H7 (cell line): ENCODE measurements at regions not wholly inside any gene's neighbourhood (a gene's known extent, or its start where the extent isn't known, plus 50 kb on each side); places are given as distances from the start of the nearest gene placed in this dataset.
"Not testable (repeated sequence)": the region's sequence is repeated elsewhere in the genome, so short reads cannot be mapped to it uniquely, and the experiment has no call there.

ENCODE experiments used
- DNase-seq: peaks from one replicate; pipeline ENCODE4 v3.0.0; 2012
- H3K27me3 ChIP-seq: 2 replicates; pipeline ENCODE4 v1.6.0; 2011; ENCODE audit warnings: mild to moderate bottlenecking, low read length; ENCODE audit not compliant: control insufficient read depth, insufficient read depth
- H3K36me3 ChIP-seq: replicated peaks from 2 replicates; pipeline ENCODE4 v1.5.1; 2011; ENCODE audit warnings: low read length; ENCODE audit not compliant: control insufficient read depth, insufficient read depth
- H3K4me3 ChIP-seq: 2 replicates; pipeline ENCODE4 v1.5.1; 2011; ENCODE audit warnings: low read depth, mild to moderate bottlenecking, control low read depth, low read length, moderate library complexity; ENCODE audit not compliant: insufficient read depth

DNA sequence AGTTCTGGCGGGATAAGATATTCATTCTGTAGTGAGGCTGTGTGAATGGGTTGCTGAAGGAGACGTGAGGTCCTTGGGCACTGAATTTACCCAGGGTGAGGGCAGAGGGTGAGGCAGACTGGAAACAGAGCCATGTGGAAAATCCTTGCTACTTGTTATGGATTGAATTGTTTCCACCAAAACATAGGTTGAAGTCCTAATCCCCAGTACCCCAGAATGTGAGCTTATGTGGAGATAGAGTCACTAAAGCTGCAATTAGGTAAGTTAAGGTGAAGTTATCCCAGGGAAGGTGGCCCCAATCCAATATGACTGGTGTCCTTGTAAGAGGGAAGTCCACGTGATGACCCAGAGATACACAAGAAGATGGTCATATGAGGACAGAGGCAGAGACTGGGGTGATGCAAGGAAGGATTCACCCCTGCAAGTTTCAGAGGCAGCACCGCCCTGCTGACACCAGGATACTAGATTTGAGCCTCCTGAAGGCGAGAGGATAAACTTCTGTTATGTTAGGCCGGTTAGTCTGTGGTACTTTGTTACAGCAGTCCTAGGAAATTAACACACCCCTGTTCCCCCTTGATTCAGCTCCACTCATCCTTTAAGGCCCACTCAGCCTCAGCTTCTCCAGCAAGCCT is 289.4 kb upstream of the MEX3C start:
- Histone ChIP-seq H3K4me3 (no peak overlapping the region), H3K36me3 (no peaks in the 10 kb centered on the region), H3K27me3 (no peaks in the 10 kb centered on the region)
- DNase-seq = no peak

DNA sequence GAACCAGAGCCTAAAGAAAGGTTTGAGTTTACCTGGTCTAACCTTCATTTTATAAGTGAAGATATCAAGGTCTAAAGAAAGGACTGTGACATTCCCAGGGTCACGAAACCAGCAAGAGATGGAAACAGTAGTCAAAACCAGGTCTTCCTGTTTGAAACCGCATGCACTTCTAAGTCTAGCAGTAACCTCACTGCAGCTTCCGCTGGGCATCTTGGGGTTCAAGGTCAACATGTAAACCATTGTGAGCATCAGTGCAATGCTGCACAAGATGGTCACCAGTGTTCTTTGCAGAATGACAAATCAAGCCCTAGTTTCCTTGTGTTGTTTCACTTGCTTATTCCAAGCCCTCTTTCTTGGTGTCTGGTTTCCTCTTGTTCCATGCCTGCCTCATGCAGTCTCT is 292.9 kb upstream of the MEX3C start:
- Histone ChIP-seq H3K27me3 (no peaks in the 10 kb centered on the region), H3K36me3 (no peaks in the 10 kb centered on the region), H3K4me3 (no peak overlapping the region)
- DNase-seq = no peak

DNA sequence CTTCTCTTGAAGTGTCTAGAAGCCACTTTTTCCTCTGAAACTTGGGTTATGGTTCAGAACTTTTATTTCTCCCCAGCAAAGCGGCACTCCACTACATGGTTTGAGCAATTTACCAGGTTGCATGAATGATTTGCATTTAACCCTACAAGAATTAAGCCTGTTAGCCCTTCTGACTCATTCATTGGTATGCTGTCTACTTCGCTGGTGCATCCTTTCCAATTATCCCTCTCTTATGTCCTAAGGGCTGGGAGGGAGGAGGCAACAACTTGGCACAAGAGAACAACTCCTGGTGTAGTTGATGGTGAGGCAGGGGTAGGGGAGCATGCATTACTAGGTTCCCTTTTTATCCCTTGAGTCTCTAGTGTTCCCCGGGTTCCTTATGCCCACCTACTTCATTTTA is 293.4 kb upstream of the MEX3C start:
- Histone ChIP-seq H3K27me3 (no peaks in the 10 kb centered on the region), H3K4me3 (no peak overlapping the region), H3K36me3 (no peaks in the 10 kb centered on the region)
- DNase-seq = no peak

DNA sequence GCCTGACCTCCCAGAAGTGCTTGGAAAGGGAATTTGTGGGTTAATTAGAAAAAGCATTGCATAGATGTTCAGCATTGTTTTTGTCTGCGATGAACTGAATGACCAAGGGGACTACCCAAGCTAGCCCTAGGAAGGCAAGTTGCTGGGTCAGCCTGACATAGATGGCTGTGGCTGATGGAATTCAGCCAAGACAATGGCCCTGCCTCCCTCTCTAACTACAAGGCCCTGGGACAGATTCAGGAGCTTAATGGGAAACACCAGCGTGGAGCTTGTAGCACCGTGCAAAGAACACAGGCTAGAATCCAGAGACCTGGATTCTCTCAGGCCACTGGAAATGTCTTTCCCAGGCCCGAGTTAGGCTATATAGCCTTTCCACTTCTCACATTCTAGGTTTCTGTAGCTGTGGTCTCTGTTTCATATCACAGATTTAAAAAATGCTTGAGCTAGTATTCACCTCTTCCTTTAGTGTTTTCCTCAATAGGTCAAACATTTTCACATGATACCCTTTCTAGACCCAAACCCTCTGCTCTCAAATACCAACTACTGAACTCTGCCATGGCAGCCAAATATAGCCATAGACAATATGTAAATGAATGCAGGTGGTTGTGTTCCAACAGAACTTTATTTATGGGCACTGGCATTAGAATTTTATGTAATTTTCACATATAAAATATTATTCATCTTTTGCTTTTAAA is 294.3 kb upstream of the MEX3C start:
- H3K4me3 ChIP-seq = no peak overlapping the region
- H3K36me3 ChIP-seq = no peaks in the 10 kb centered on the region
- no peak for DNase-seq
- H3K27me3 ChIP-seq = no peaks in the 10 kb centered on the region

DNA sequence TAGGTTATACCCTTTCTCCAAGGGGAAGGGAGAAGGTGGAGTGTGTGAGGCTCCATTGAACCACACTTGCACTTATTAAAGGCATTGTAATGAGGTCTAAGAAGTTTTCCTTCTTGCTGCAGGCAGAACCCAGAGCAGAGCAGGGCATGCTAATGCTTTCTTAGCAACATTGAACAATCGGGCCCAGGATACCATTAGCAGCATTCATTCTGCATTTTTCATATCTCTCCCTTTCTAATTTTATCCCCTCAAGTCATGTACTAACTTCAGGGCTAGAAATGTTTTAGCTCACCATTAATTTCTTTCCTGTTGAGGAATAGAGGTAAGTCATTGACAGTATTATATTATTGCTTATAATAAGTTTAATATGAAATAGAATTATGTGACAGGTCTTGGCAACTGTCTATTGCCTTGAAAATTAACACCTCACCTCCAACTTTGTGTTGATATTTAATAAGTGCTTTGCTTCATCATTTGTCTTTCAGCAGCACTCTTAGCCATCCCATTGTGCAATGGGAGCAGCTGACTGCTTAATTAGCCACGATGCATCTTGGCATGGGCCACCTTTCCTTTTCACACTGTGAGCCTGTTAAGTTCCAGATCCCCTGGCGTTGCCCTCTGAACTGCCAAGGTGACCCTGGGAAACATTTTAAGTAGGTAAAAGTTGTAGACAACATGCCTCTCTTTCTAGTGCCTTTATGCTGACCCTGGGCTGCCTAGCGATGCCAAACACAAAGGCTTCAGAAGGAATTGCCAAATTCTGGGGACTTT is 300.8 kb upstream of the MEX3C start:
- DNase-seq = no peak
- no peak overlapping the region for H3K4me3 ChIP-seq
- H3K36me3 ChIP-seq = no peaks in the 10 kb centered on the region
- no peaks in the 10 kb centered on the region for H3K27me3 ChIP-seq

DNA sequence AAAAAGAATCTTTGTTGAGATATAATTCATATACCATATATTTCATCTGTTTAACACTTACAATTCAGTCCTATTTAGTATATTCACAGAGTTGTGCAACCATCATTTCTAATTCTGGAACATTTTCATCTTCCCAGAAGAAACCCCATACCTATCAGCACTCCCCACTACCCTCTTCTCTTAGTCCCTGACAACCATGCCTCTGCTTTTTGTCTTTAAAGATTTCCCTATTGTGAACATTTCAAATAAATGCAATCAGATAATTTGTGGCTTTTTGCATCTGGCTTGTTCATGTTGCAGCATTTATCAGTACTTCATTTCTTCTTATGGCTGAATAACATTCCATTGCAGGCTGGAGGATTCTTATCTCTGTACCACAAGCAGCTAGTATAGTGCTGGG is 305.9 kb upstream of the MEX3C start:
- no peak overlapping the region for H3K4me3 ChIP-seq
- no peaks in the 10 kb centered on the region for H3K36me3 ChIP-seq
- DNase-seq = no peak
- no peaks in the 10 kb centered on the region for H3K27me3 ChIP-seq

DNA sequence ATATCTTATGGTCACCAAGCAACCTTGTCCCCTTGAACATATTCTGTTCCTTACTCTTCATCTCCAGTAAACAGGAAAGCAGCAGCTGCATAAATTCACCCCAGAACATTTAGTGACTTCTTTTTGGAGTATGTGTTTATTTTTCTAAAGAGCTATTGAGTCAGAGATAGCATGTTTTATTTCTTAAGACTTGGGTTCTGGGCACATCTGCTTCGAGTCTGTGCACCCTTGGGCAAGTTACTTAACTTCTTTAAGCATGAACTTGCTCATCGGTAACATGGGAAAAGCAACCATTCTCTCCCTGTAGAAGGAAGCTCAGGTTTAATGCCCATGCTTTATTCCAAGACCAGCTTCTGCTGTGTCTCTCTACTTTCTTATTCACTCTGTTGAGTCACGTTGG is 309.3 kb upstream of the MEX3C start:
- no peak for DNase-seq
- Histone ChIP-seq H3K27me3 (no peaks in the 10 kb centered on the region), H3K4me3 (no peak overlapping the region), H3K36me3 (no peaks in the 10 kb centered on the region)

DNA sequence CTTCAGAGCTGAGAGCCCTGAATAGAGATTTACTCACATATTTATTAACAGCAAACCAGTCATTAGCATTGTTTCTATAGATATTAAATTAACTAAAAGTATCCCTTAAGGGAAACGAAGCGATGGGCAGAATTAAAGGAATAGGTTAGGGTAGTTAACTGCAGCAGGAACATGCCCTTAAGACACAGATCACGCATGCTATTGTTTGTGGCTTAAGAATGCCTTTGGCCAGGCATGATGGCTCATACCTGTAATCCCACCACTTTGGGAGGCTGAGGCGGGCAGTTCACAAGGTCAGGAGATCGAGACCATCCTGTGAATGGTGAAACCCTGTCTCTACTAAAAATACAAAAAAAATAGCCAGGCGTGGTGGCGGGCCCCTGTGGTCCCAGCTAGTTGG is 310.9 kb upstream of the MEX3C start:
- H3K4me3 ChIP-seq, H3K36me3 ChIP-seq, DNase-seq, H3K27me3 ChIP-seq: not testable (repeated sequence)

DNA sequence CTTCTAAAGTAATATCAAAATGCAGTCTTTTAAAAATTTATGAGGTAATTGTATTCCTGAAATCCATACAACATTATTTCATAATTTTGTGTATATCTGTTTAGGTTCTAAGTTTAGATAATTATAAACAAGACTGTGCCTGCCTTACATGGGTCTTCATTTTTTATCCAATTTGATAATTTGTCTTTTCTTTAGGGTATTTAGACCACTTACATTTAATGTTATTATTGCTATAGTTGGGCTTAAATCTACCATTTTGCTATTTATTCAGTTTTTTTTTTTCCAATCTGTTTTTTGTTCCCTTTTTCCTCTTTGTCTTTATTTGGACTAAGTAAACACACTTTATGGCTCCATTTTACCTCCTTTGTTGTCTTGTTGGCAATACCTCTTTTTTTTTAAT is 312.5 kb upstream of the MEX3C start:
- Histone ChIP-seq H3K27me3 (no peaks in the 10 kb centered on the region), H3K36me3 (no peaks in the 10 kb centered on the region), H3K4me3 (no peak overlapping the region)
- DNase-seq = no peak

DNA sequence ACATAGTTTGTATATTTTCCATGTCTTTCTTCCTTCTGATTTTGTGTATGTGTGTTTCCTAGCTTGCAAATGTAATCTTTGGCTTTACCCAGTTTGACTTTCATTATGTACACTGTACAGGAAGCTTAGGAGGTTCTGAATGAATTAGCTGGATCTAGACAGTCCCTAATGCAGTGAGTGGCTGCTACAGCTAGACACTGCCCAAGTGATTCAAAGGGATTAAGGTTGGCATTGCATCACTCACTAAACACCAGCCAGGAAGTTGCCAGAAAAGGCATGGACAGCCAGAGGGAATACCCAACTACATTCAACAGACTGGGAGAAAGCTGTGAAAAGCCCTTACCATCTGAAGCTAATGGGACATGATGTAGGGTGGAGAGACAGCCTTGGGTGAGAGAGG is 316.0 kb upstream of the MEX3C start:
- Histone ChIP-seq H3K36me3 (no peaks in the 10 kb centered on the region), H3K4me3 (no peak overlapping the region), H3K27me3 (no peaks in the 10 kb centered on the region)
- DNase-seq = no peak

DNA sequence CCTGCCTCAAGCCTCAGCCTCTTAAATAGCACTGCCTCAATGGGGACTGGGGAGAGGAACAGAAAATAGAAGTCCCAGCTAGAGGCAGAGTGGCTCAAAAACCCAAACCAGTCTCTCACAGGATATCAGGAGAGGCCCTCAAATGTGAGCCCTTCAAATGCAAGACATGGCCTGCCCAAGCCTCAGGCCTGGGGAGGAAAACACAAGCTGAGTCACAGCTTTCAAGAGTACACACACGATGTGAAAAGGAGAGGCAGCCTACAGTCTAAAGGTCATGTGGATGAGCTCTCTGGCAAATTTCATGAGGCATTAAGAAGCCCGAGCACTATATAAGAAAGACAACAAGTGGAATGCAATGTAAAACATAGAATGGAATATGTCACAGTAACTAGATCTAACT is 316.6 kb upstream of the MEX3C start:
- Histone ChIP-seq H3K4me3 (no peak overlapping the region), H3K27me3 (no peaks in the 10 kb centered on the region), H3K36me3 (no peaks in the 10 kb centered on the region)
- DNase-seq = no peak

DNA sequence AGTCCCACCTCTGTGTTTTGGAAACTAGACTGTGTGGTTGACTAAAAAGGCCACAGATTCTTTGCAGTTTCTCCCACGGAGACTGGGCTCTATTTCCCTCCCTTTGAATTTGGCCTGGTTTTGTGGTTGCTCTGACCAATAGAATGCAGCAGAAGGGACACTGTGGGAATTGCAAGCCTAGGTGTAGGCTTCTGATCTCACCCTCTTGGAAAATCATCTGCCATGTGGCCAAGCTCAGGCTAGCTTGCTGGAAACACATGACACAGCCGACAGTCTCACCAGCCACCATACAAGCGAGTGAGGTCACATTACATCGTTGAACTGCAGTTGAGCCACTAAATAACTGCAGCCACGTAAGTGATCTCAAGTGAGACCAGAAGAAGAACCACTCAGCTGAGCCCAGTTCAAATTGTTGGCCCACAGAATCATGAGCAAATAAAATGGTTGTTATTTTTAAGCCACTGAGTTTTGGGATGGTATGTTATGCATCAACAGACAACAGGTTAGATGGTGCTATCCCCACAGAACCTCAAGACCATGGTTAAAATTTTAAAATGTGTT is 319.1 kb upstream of the MEX3C start:
- DNase-seq = no peak
- Histone ChIP-seq H3K4me3 (no peak overlapping the region), H3K27me3 (no peaks in the 10 kb centered on the region), H3K36me3 (no peaks in the 10 kb centered on the region)

DNA sequence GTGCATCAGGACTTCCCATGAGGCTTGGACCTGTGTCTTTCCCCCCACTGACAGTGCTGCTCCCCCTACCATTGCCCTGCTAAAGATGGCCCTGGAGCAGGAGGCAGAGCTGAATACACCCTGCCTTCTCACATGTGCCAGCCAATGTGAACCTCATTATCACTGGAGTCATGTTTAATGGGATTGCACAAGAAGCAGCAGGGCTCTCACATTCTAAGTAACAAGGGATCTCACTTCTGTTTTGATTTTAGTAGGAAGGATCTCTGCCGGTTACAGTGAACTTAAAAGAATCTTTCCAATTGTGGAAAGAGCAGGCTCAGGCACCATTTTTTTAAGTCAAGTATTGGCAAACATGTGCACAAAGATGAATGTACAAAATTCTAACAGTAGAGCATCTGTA is 322.1 kb upstream of the MEX3C start:
- no peak for DNase-seq
- H3K27me3 ChIP-seq = no peaks in the 10 kb centered on the region
- no peaks in the 10 kb centered on the region for H3K36me3 ChIP-seq
- H3K4me3 ChIP-seq = no peak overlapping the region

DNA sequence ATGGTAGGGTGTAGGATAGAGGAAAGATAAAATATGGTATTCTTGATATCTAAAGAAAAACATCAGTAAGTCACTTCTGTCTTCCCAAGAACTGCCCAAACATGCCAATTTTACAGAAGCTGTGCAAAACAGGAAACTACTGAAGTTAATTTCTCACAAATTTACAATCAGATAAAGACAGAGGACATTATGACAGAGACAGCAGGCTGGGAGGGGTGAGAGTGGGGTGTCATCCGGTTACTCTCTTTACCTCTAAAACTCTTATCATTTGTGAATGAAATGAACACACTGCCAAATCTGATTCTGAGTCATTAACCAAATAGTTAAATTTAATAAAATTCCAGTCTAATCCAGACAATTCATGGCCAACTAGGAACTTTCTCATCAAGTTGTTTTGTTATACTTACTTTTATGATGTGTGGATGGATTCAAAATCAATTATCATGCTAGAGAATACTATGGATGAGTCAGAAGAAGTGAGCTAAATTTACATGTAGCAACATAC is 323.2 kb upstream of the MEX3C start:
- H3K4me3 ChIP-seq = no peak overlapping the region
- DNase-seq = no peak
- no peaks in the 10 kb centered on the region for H3K36me3 ChIP-seq
- H3K27me3 ChIP-seq = no peaks in the 10 kb centered on the region

DNA sequence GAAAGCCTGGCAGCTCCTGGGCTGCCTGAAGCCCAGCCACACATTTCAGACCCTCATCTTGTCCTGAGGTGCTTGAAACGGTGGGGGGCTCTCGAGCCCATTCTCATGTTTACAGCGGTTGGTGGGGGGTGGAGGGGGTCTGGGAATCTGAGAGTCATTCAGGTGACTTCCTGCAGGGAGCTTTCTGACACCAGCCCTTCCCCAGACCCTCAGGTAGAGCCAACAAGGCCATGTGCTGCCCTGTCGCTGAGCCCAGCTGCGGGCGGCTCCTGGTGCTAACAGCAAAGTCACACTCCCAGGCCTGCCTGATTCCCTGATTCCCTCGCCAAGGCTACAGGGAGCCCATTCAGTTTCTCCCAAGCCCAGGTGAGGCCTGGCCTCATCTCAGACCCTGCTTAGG is 324.9 kb upstream of the MEX3C start:
- Histone ChIP-seq H3K4me3 (no peak overlapping the region), H3K27me3 (no peaks in the 10 kb centered on the region), H3K36me3 (no peaks in the 10 kb centered on the region)
- DNase-seq = peak; percentile 39
